SK-N-SH (cell line): ENCODE measurements at regions not wholly inside any gene's neighbourhood (a gene's known extent, or its start where the extent isn't known, plus 50 kb on each side); places are given as distances from the start of the nearest gene placed in this dataset.

Experiments
- CTCF ChIA-PET: fragments of 300-600, 350-600 bp; formaldehyde crosslinking; extraction: SDS; loops from one replicate; lab custom pipeline; 2021; lab: Yijun Ruan, JAX
- POLR2A ChIA-PET: fragments of 350-600 bp; sonication (Branson Sonifier 250); formaldehyde crosslinking; extraction: SDS; loops from one replicate; lab custom pipeline; 2020; ENCODE audit warnings: antibody characterized with exemption, inconsistent platforms; lab: Yijun Ruan, JAX
- DNase-seq: peaks from one replicate; pipeline ENCODE4 v3.0.0; 2012
- H2AFZ ChIP-seq: fragments of 200-600 bp; sonication (generic); 2 replicates; pipeline ENCODE4 v1.8.1; 2016; ENCODE audit warnings: antibody characterized with exemption, mild to moderate bottlenecking, low read depth
- H3F3A ChIP-seq: fragments of 200-600 bp; sonication (generic); replicated peaks from 2 replicates; pipeline ENCODE3; 2016; ENCODE audit warnings: antibody characterized with exemption, mild to moderate bottlenecking; ENCODE audit not compliant: insufficient read depth
- H3K27ac ChIP-seq, 2 experiments: fragments of 200-500 bp in 1 of 2; fragments of 200-600 bp in 1 of 2; sonication (Bioruptor generic) in 1 of 2; sonication (generic), shearing (Covaris generic) in 1 of 2; 2 replicates each; pipeline versions ENCODE4 v1.5.1 to v1.6.1; 2014 to 2016; ENCODE audit warnings: low read depth in 2 of 2, inconsistent platforms in 1 of 2, low read length in 1 of 2, mild to moderate bottlenecking in 1 of 2, mixed read lengths in 1 of 2
- H3K27me3 ChIP-seq: fragments of 200-600 bp; sonication (generic), shearing (Covaris generic); 2 replicates; pipeline ENCODE4 v1.6.1; 2016; ENCODE audit warnings: mixed run types; ENCODE audit not compliant: insufficient read depth
- H3K36me3 ChIP-seq, 2 experiments: fragments of 200-500 bp in 1 of 2; fragments of 200-600 bp in 1 of 2; sonication (Bioruptor generic) in 1 of 2; sonication (generic) in 1 of 2; replicated peaks in 1 of 2; 2 replicates each; pipeline versions ENCODE3 to v1.5.1; 2014 to 2016; ENCODE audit warnings: low read length in 1 of 2, mild to moderate bottlenecking in 1 of 2; ENCODE audit not compliant: insufficient read depth in 2 of 2, control insufficient read depth in 1 of 2
- H3K4me1 ChIP-seq, 2 experiments: fragments of 200-500 bp in 1 of 2; fragments of 200-600 bp in 1 of 2; sonication (Bioruptor generic) in 1 of 2; sonication (generic), shearing (Covaris generic) in 1 of 2; 2 replicates each; pipeline versions ENCODE4 v1.5.1 to v1.6.1; 2014 to 2016; ENCODE audit warnings: low read depth in 1 of 2, low read length in 1 of 2, mixed run types in 1 of 2; ENCODE audit not compliant: insufficient read depth in 2 of 2, control insufficient read depth in 1 of 2
- H3K4me2 ChIP-seq: fragments of 200-600 bp; sonication (generic), shearing (Covaris generic); 2 replicates; pipeline ENCODE4 v1.6.1; 2017; ENCODE audit warnings: mixed run types
- H3K4me3 ChIP-seq, 2 experiments: fragments of 200-500 bp in 1 of 2; fragments of 200-600 bp in 1 of 2; sonication (Bioruptor generic) in 1 of 2; sonication (generic), shearing (Covaris generic) in 1 of 2; 2 replicates each; pipeline versions ENCODE4 v1.5.1 to v1.8.1; 2014 to 2016; ENCODE audit warnings: low read depth in 2 of 2, inconsistent platforms in 1 of 2, low read length in 1 of 2, mild to moderate bottlenecking in 1 of 2, mixed read lengths in 1 of 2, moderate library complexity in 1 of 2
- H3K79me2 ChIP-seq: fragments of 200-600 bp; sonication (generic); 2 replicates; pipeline ENCODE4 v1.8.1; 2017; ENCODE audit warnings: mild to moderate bottlenecking; ENCODE audit not compliant: insufficient read depth
- H3K9ac ChIP-seq: fragments of 200-600 bp; sonication (generic); 2 replicates; pipeline ENCODE4 v1.6.1; 2017; ENCODE audit warnings: mixed run types
- H3K9me2 ChIP-seq: fragments of 200-600 bp; sonication (generic); 2 replicates; pipeline ENCODE4 v1.6.1; 2017; ENCODE audit warnings: mixed run types
- H3K9me3 ChIP-seq: fragments of 200-600 bp; sonication (generic); 2 replicates; pipeline ENCODE4 v1.6.1; 2017; ENCODE audit warnings: mixed run types, mild to moderate bottlenecking, moderate library complexity
- H4K20me1 ChIP-seq: fragments of 200-600 bp; sonication (generic); 2 replicates; pipeline ENCODE4 v1.6.1; 2017; ENCODE audit warnings: mild to moderate bottlenecking, mixed run types; ENCODE audit not compliant: insufficient read depth
- CHD2 ChIP-seq: fragments of 150-350 bp; IDR thresholded peaks from 2 replicates; pipeline ENCODE4 v1.6.1; 2018; ENCODE audit warnings: low read length; ENCODE audit not compliant: partially characterized antibody
- ELF1 ChIP-seq: IDR thresholded peaks from 2 replicates; pipeline ENCODE4 v1.4.0; 2012
- EP300 ChIP-seq, 2 experiments: IDR thresholded peaks; 2 replicates each; pipeline versions ENCODE4 v1.4.0 to v1.6.1; 2012; ENCODE audit warnings: borderline replicate concordance in 1 of 2, low read depth in 1 of 2, low read length in 1 of 2
- FOSL2 ChIP-seq: IDR thresholded peaks from 2 replicates; pipeline ENCODE4 v1.4.0; 2012; ENCODE audit warnings: low read depth, mild to moderate bottlenecking, moderate library complexity, borderline replicate concordance
- FOXM1 ChIP-seq: IDR thresholded peaks from 2 replicates; pipeline ENCODE4 v1.4.0; 2012; ENCODE audit warnings: low read depth, mild to moderate bottlenecking
- GABPA ChIP-seq: IDR thresholded peaks from 2 replicates; pipeline ENCODE4 v1.4.0; 2012; ENCODE audit warnings: low read depth, mild to moderate bottlenecking
- JUND ChIP-seq: IDR thresholded peaks from 2 replicates; pipeline ENCODE4 v1.4.0; 2012
- MAX ChIP-seq: IDR thresholded peaks from 2 replicates; pipeline ENCODE4 v1.4.0; 2012; ENCODE audit warnings: low read depth
- MXI1 ChIP-seq: IDR thresholded peaks from 2 replicates; pipeline ENCODE4 v1.6.1; 2012; ENCODE audit warnings: mild to moderate bottlenecking, low read depth, low read length, improper control_type of control experiment
- NFIC ChIP-seq: IDR thresholded peaks from 2 replicates; pipeline ENCODE4 v1.4.0; 2012; ENCODE audit warnings: borderline replicate concordance
- PBX3 ChIP-seq: IDR thresholded peaks from 2 replicates; pipeline ENCODE4; 2012
- RAD21 ChIP-seq: IDR thresholded peaks from 2 replicates; pipeline ENCODE4 v1.6.1; 2012; ENCODE audit warnings: mild to moderate bottlenecking, low read length
- RCOR1 ChIP-seq: fragments of 150-350 bp; IDR thresholded peaks from 2 replicates; pipeline ENCODE4 v1.6.1; 2017; ENCODE audit warnings: antibody characterized with exemption, low read length
- RFX5 ChIP-seq: IDR thresholded peaks from 2 replicates; pipeline ENCODE4 v1.6.1; 2012; ENCODE audit warnings: mild to moderate bottlenecking, improper control_type of control experiment, low read length
- RXRA ChIP-seq: IDR thresholded peaks from 2 replicates; pipeline ENCODE4 v1.4.0; 2012; ENCODE audit warnings: low read depth, mild to moderate bottlenecking, borderline replicate concordance
- SIN3A ChIP-seq: IDR thresholded peaks from 2 replicates; pipeline ENCODE4 v1.6.1; 2012; ENCODE audit warnings: low read depth, mild to moderate bottlenecking, low read length, moderate library complexity, borderline replicate concordance
- TCF12 ChIP-seq: IDR thresholded peaks from 2 replicates; pipeline ENCODE4 v1.4.0; 2012
- TEAD4 ChIP-seq: IDR thresholded peaks from 2 replicates; pipeline ENCODE4 v1.4.0; 2012; ENCODE audit warnings: mild to moderate bottlenecking, borderline replicate concordance; ENCODE audit not compliant: insufficient read depth
- YY1 ChIP-seq: IDR thresholded peaks from 2 replicates; pipeline ENCODE4 v1.4.0; 2012; ENCODE audit warnings: low read depth, mild to moderate bottlenecking
- WGBS: methylation state at CpG from one replicate; pipeline ENCODE4 v1.1.6; 2017; ENCODE audit warnings: low lambda C conversion rate; 5-methylcytosine and 5-hydroxymethylcytosine counted together

DNA sequence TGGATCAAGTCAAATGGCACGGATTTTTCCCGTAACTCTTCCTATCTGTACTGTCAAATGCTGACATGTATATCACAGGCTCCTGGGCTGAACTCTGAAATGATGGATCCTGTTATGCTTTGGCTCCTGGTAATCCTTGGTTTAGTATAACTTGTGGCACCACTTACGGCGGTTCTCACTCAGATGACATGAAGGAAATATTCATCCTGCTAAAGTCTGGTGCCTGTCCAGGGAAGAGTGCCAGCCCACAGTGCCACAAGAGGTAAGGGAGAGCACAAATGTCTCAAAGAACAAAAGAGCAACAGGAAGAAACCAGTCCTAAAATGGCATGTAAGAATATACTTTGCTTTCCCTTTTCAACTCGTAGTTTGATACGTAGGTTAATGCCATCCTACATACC lies 93.1 kb upstream of the TAB2 start:
- POLR2A ChIA-PET: no interaction called here
- Histone ChIP-seq H4K20me1 (no peaks in the 10 kb centered on the region), H3K9ac (no peak overlapping the region), H3K27me3 (no peaks in the 10 kb centered on the region), H3K9me3 (no peaks in the 10 kb centered on the region), H3F3A (no peaks in the 10 kb centered on the region), H3K4me2 (no peak overlapping the region), H3K4me1 (peaks cover 0 to 18% of the 10 kb centered on the region in 2 experiments; a peak in 2 of 4 replicates), H3K36me3 (peaks cover 0 to 3% of the 10 kb centered on the region in 2 experiments), H3K4me3 (no peak overlapping the region), H3K27ac (no peak overlapping the region; a peak in 1 of 4 replicates), H3K79me2 (no peaks in the 10 kb centered on the region), H3K9me2 (no peaks in the 10 kb centered on the region), H2AFZ (no peak overlapping the region)
- WGBS: 88% methylated on average over 6 of the region's 6 CpGs
- CTCF ChIA-PET: no interaction called here
- TF ChIP-seq YY1 (no peak), GABPA (no peak), EP300 (IDR thresholded peaks at IDR 0.05; ENCODE audit: borderline replicate concordance in 1 of 2, low read depth in 1 of 2, low read length in 1 of 2) (no peak), RXRA (no peak), PBX3 (no peak), JUND (no peak), SIN3A (no peak), RAD21 (no peak), FOSL2 (no peak), RCOR1 (no peak), RFX5 (no peak), NFIC (no peak), TCF12 (no peak), FOXM1 (no peak), ELF1 (no peak), MAX (no peak), TEAD4 (no peak), MXI1 (no peak), CHD2 (no peak)
- DNase-seq: no peak

- DNase-seq: no peak
- H3K9me2 ChIP-seq: no peaks in the 10 kb centered on the region
- H3K36me3 ChIP-seq: no peaks in the 10 kb centered on the region
- H3F3A ChIP-seq: no peaks in the 10 kb centered on the region
- peaks cover 0 to 18% of the 10 kb centered on the region in 2 experiments; a peak in 2 of 4 replicates for H3K4me1 ChIP-seq
- H3K27ac ChIP-seq: no peak overlapping the region
- POLR2A ChIA-PET: no interaction called here
- TF ChIP-seq MAX: no peak
- 96% methylated on average over 3 of the region's 3 CpGs for WGBS
- CTCF ChIA-PET: no interaction called here
- H3K27me3 ChIP-seq: no peaks in the 10 kb centered on the region
- H3K9ac ChIP-seq: no peak overlapping the region
- no peaks in the 10 kb centered on the region for H4K20me1 ChIP-seq
- H3K79me2 ChIP-seq: no peaks in the 10 kb centered on the region
- no peak overlapping the region for H3K4me3 ChIP-seq
- no peaks in the 10 kb centered on the region for H3K9me3 ChIP-seq
- no peak overlapping the region for H3K4me2 ChIP-seq
- no peak overlapping the region for H2AFZ ChIP-seq
These were observed 92.1 kb upstream of the TAB2 start for GRCh38 chr6:149225370-149225769.
